ENCODE measurements at regions not wholly inside any gene's neighbourhood (a gene's known extent, or its start where the extent isn't known, plus 50 kb on each side); places are given as distances from the start of the nearest gene placed in this dataset.

DNA sequence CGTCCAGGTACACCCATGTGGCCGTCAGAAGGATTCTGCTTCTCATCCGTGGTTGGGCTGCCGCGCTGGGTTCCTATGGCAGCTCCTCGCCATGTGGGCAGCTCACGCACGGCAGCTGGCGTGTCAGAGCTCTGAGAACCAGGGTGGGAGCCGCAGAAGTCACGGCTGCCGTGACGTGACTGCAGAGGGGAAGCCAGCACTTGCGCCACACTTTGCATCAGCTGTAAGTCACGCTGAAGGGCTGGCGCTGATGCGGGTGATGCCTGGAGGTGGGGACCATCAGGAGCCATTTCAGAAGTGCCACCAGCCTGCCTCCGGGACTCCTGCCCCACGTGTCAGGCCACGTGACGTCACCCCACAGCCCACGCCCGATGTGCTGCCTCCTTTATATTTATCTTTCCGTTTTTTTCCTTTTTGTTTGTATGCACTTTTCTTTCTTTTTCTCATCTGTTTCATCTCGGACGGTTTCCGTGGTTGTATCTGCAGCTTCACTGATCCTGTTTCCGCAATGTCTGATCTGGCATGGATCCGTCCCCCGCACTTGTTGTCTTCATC, 133.2 kb downstream of the IGLL1 start:
- no peak overlapping the region for H4K8ac ChIP-seq (ENCODE audit: low read depth in 2 of 2, low read length in 2 of 2)
- ChIA-PET POLR2A (ENCODE audit: unreplicated experiment) (no interaction called here), CTCF (no interaction called here)
- H3K9ac ChIP-seq (ENCODE audit: low read depth, low read length) = no peak overlapping the region
- H3K27ac ChIP-seq (ENCODE audit: insufficient read depth, low read length) = no peak overlapping the region
- no peak overlapping the region for H2AK5ac ChIP-seq (ENCODE audit: low read depth, low read length)
- no peak overlapping the region for H2BK20ac ChIP-seq (ENCODE audit: low read depth, low read length)
- no peak overlapping the region for H2BK120ac ChIP-seq (ENCODE audit: low read depth, low read length)
- H4K20me1 ChIP-seq (ENCODE audit: insufficient read depth, low read length) = no peaks in the 10 kb centered on the region
- no peak overlapping the region for H2AFZ ChIP-seq (replicated peaks; ENCODE audit: low read length, poor library complexity)
- no peak overlapping the region for H3K56ac ChIP-seq (ENCODE audit: extremely low read depth, insufficient read depth, low read length)
- H3K23ac ChIP-seq (ENCODE audit: low read depth, low read length) = no peak overlapping the region
- no peak overlapping the region for H3K4ac ChIP-seq (ENCODE audit: low read depth, low read length)
- intact Hi-C loops (cut with micrococcal nuclease) = no loop called here
- H2AK9ac ChIP-seq (replicated peaks; ENCODE audit: low read depth, low read length, poor library complexity) = no peak overlapping the region
- H3K18ac ChIP-seq (ENCODE audit: low read depth, low read length) = no peak overlapping the region
- H3K4me3 ChIP-seq (ENCODE audit: insufficient read depth, low read depth, low read length) = no peak overlapping the region
- H3K79me1 ChIP-seq (ENCODE audit: low read depth in 1 of 2, low read length in 2 of 2) = no peaks in the 10 kb centered on the region
- DNase-seq = no peak
- H2BK5ac ChIP-seq (ENCODE audit: low read depth, low read length, poor library complexity, severe bottlenecking) = no peak overlapping the region
- H3K36me3 ChIP-seq (ENCODE audit: control insufficient read depth, insufficient read depth, low read length) = no peaks in the 10 kb centered on the region
- ATAC-seq (ENCODE audit: low read depth) = no peak
- H3K4me2 ChIP-seq (ENCODE audit: low read depth, low read length) = no peak overlapping the region
- dilution Hi-C loops (cut with HindIII; ENCODE audit: low sequenced_read_pairs, unreplicated experiment) = no loop called here
- no peaks in the 10 kb centered on the region for H3K4me1 ChIP-seq (ENCODE audit: control insufficient read depth, insufficient read depth, low read length)
- no peaks in the 10 kb centered on the region for H3K27me3 ChIP-seq (ENCODE audit: control insufficient read depth, insufficient read depth, low read length)
- H4K5ac ChIP-seq (ENCODE audit: low read depth, low read length) = no peak overlapping the region
- no peaks in the 10 kb centered on the region for H3K9me1 ChIP-seq (ENCODE audit: insufficient read depth, low read length)
- no peak overlapping the region for H4K91ac ChIP-seq (ENCODE audit: insufficient read depth, low read depth, low read length)
- no peak overlapping the region for H2BK15ac ChIP-seq (ENCODE audit: low read depth, low read length)
- 88% methylated on average over 26 of the region's 30 CpGs; no CpG with 5 or more reads in 1 of the 2 experiments for WGBS, 2 experiments (ENCODE audit: extremely low coverage in 2 of 2, insufficient read length in 1 of 2)
- no TSS peak for BruUV-seq (replicated peaks)
- no peak for TF ChIP-seq MAZ (IDR thresholded peaks at IDR 0.05; ENCODE audit: borderline replicate concordance, low read depth, low read length)
- TF ChIP-seq, protein P1, sequence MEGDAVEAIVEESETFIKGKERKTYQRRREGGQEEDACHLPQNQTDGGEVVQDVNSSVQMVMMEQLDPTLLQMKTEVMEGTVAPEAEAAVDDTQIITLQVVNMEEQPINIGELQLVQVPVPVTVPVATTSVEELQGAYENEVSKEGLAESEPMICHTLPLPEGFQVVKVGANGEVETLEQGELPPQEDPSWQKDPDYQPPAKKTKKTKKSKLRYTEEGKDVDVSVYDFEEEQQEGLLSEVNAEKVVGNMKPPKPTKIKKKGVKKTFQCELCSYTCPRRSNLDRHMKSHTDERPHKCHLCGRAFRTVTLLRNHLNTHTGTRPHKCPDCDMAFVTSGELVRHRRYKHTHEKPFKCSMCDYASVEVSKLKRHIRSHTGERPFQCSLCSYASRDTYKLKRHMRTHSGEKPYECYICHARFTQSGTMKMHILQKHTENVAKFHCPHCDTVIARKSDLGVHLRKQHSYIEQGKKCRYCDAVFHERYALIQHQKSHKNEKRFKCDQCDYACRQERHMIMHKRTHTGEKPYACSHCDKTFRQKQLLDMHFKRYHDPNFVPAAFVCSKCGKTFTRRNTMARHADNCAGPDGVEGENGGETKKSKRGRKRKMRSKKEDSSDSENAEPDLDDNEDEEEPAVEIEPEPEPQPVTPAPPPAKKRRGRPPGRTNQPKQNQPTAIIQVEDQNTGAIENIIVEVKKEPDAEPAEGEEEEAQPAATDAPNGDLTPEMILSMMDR (conservative IDR thresholded peaks at IDR 0.05; ENCODE audit: low read depth, low read length) = no peak
- TF ChIP-seq RCOR1 (IDR thresholded peaks at IDR 0.05; ENCODE audit: insufficient replicate concordance, low read length) = no peak
- no peak for TF ChIP-seq CEBPB (IDR thresholded peaks at IDR 0.05; ENCODE audit: low read depth, low read length)
- no peak for TF ChIP-seq POLR2A (IDR thresholded peaks at IDR 0.05; ENCODE audit: low read depth, low read length)
- no peak for TF ChIP-seq BHLHE40 (IDR thresholded peaks at IDR 0.05; ENCODE audit: low read depth, low read length)
- no peak for TF ChIP-seq NFE2L2 (IDR thresholded peaks at IDR 0.05; ENCODE audit: low read depth, low read length)
- TF ChIP-seq CHD1 (IDR thresholded peaks at IDR 0.05; ENCODE audit: low read depth, low read length) = no peak
- no peak for TF ChIP-seq MAFK (IDR thresholded peaks at IDR 0.05; ENCODE audit: low read depth, low read length)
- no peak for TF ChIP-seq RFX5 (IDR thresholded peaks at IDR 0.05; ENCODE audit: low read depth, low read length)
- TF ChIP-seq, protein P2, sequence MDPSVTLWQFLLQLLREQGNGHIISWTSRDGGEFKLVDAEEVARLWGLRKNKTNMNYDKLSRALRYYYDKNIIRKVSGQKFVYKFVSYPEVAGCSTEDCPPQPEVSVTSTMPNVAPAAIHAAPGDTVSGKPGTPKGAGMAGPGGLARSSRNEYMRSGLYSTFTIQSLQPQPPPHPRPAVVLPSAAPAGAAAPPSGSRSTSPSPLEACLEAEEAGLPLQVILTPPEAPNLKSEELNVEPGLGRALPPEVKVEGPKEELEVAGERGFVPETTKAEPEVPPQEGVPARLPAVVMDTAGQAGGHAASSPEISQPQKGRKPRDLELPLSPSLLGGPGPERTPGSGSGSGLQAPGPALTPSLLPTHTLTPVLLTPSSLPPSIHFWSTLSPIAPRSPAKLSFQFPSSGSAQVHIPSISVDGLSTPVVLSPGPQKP (IDR thresholded peaks at IDR 0.05; ENCODE audit: borderline replicate concordance, low read depth, low read length) = no peak
- no peak for TF ChIP-seq SMC3 (IDR thresholded peaks at IDR 0.05; ENCODE audit: low read depth, low read length)
- TF ChIP-seq MXI1 (IDR thresholded peaks at IDR 0.05; ENCODE audit: borderline replicate concordance, low read depth, low read length) = no peak
- no peak for TF ChIP-seq USF2 (IDR thresholded peaks at IDR 0.05; ENCODE audit: low read depth, low read length)
- no peak for TF ChIP-seq FOS (IDR thresholded peaks at IDR 0.05; ENCODE audit: low read depth, low read length)
- no peak for TF ChIP-seq RAD21 (IDR thresholded peaks at IDR 0.05; ENCODE audit: low read length)
- in situ Hi-C loops (cut with MboI; ENCODE audit: low sequenced_read_pairs) = no loop called here
- H3K14ac ChIP-seq (replicated peaks; ENCODE audit: low read depth, low read length) = no peak overlapping the region
- peaks cover 3% of the 10 kb centered on the region; the same call in 1 of the 2 replicates for H3K9me3 ChIP-seq (ENCODE audit: control insufficient read depth, insufficient read depth, low read length)

Data from IMR-90 (cell line).